B cell (primary cell): ENCODE measurements at regions not wholly inside any gene's neighbourhood (a gene's known extent, or its start where the extent isn't known, plus 50 kb on each side); places are given as distances from the start of the nearest gene placed in this dataset.

ENCODE experiments used
- ATAC-seq: fragments of 200-7000 bp; cut with Tn5 transposase; one replicate; pipeline ENCODE4 v1.10.0; 2021; ENCODE audit warnings: low read depth, mild to moderate bottlenecking, moderate number of reproducible peaks, moderate library complexity
- CTCF ChIA-PET: fragments of 350-600 bp; sonication (Branson Sonifier 250); formaldehyde crosslinking; loops from one replicate; lab custom pipeline; 2021; ENCODE audit warnings: antibody characterized with exemption, inconsistent platforms; lab: Charles Lee
- POLR2A ChIA-PET: fragments of 350-600 bp; sonication (Branson Sonifier 250); formaldehyde crosslinking; loops from one replicate; lab custom pipeline; 2021; ENCODE audit warnings: antibody characterized with exemption; lab: Charles Lee
- DNase-seq: peaks from one replicate; pipeline ENCODE4 v3.0.0; 2013
- H2AFZ ChIP-seq: 2 replicates; pipeline ENCODE4 v1.6.1; 2012; ENCODE audit warnings: mild to moderate bottlenecking, low read depth, low read length; ENCODE audit not compliant: insufficient read depth, poor library complexity, severe bottlenecking
- H3K27ac ChIP-seq, 2 donors: 1 replicate in 1 of 2; 2 replicates in 1 of 2; pipeline ENCODE4 v1.5.1; 2012 to 2013; ENCODE audit warnings: low read length in 2 of 2, mild to moderate bottlenecking in 2 of 2, moderate library complexity in 1 of 2
- H3K27me3 ChIP-seq, 4 experiments: fragments of 200-600 bp in 1 of 4; sonication (generic) in 1 of 4; replicated peaks in 1 of 4; 1 replicate in 2 of 4; 2 replicates in 2 of 4; pipeline versions ENCODE4 v1.6.1 to v1.7.0; 2013 to 2016; ENCODE audit warnings: low read length in 3 of 4, mild to moderate bottlenecking in 2 of 4, mixed read lengths in 1 of 4, moderate library complexity in 1 of 4; ENCODE audit not compliant: insufficient read depth in 4 of 4, control insufficient read depth in 3 of 4; ENCODE audit errors: control extremely low read depth in 1 of 4
- H3K36me3 ChIP-seq, 2 experiments: replicated peaks in 1 of 2; 1 replicate in 1 of 2; 2 replicates in 1 of 2; pipeline versions ENCODE4 v1.6.1 to v1.7.1; 2013; ENCODE audit warnings: low read length in 1 of 2; ENCODE audit not compliant: insufficient read depth in 2 of 2, control insufficient read depth in 1 of 2; ENCODE audit errors: control extremely low read depth in 1 of 2, extremely low read depth in 1 of 2
- H3K4me1 ChIP-seq, 2 donors: fragments of 200-600 bp in 1 of 2; sonication (generic) in 1 of 2; 1 replicate in 1 of 2; 2 replicates in 1 of 2; pipeline versions ENCODE4 v1.5.1 to v1.6.1; 2013 to 2017; ENCODE audit warnings: low read length in 2 of 2; ENCODE audit not compliant: control insufficient read depth in 2 of 2, insufficient read depth in 2 of 2
- H3K4me2 ChIP-seq: replicated peaks from 2 replicates; pipeline ENCODE3; 2012; ENCODE audit warnings: mild to moderate bottlenecking, low read depth, low read length; ENCODE audit not compliant: poor library complexity, severe bottlenecking
- H3K4me3 ChIP-seq, 5 experiments: fragments of 200-600 bp in 1 of 5; sonication (generic) in 1 of 5; 1 replicate in 3 of 5; 2 replicates in 2 of 5; pipeline versions ENCODE4 v1.5.1 to v1.7.0; 2011 to 2016; ENCODE audit warnings: low read length in 4 of 5, mild to moderate bottlenecking in 4 of 5, low read depth in 2 of 5, control low read depth in 1 of 5, moderate library complexity in 1 of 5; ENCODE audit not compliant: insufficient read depth in 1 of 5; ENCODE audit errors: control extremely low read depth in 1 of 5, extremely low read depth in 1 of 5
- H3K79me2 ChIP-seq: fragments of 200-600 bp; sonication (generic); one replicate; pipeline ENCODE4 v1.6.0; 2016; ENCODE audit warnings: low read length; ENCODE audit not compliant: control insufficient read depth, insufficient read depth
- H3K9ac ChIP-seq: fragments of 200-600 bp; sonication (generic); 2 replicates; pipeline ENCODE4 v1.6.1; 2017; ENCODE audit warnings: mild to moderate bottlenecking, low read length, moderate library complexity
- H3K9me3 ChIP-seq, 3 donors: one replicate each; pipeline versions ENCODE4 v1.6.1 to v1.7.1; 2013; ENCODE audit warnings: low read length in 2 of 3; ENCODE audit not compliant: control insufficient read depth in 2 of 3, insufficient read depth in 1 of 3; ENCODE audit errors: control extremely low read depth in 1 of 3
- H4K20me1 ChIP-seq: 2 replicates; pipeline ENCODE4 v1.6.0; 2012; ENCODE audit warnings: mild to moderate bottlenecking, low read length; ENCODE audit not compliant: insufficient read depth, control insufficient read depth, poor library complexity, severe bottlenecking
- H3K27ac Mint-ChIP-seq: one replicate; pipeline ENCODE4 v1.8.0; 2021; ENCODE audit warnings: mixed read lengths
- H3K27me3 Mint-ChIP-seq: one replicate; pipeline ENCODE4 v1.8.0; 2021; ENCODE audit warnings: mixed read lengths
- H3K4me1 Mint-ChIP-seq: one replicate; pipeline ENCODE4 v1.8.0; 2021; ENCODE audit warnings: mixed read lengths
- H3K4me3 Mint-ChIP-seq: one replicate; pipeline ENCODE4 v1.8.0; 2021; ENCODE audit warnings: mixed read lengths
- H3K9me3 Mint-ChIP-seq: one replicate; pipeline ENCODE4 v1.8.0; 2022; ENCODE audit warnings: mixed read lengths; ENCODE audit not compliant: insufficient read depth
- EZH2 ChIP-seq: IDR thresholded peaks from 2 replicates; pipeline ENCODE4 v1.6.1; 2012; ENCODE audit warnings: borderline replicate concordance, low read depth, mild to moderate bottlenecking, moderate library complexity, low read length; ENCODE audit not compliant: insufficient read depth, poor library complexity, severe bottlenecking
- WGBS: methylation state at CpG from one replicate; pipeline ENCODE4 v1.1.5; 2013; ENCODE audit warnings: missing lambda C conversion rate; ENCODE audit not compliant: insufficient coverage; 5-methylcytosine and 5-hydroxymethylcytosine counted together
- intact Hi-C: fragments of 100-400 bp; cut with micrococcal nuclease; formaldehyde crosslinking; loops from one replicate; pipeline ENCODE4 v1.10.0; 2022
- TF ChIP-seq, protein P1 (sequence below): fragments of 200-600 bp; IDR thresholded peaks from one replicate; pipeline ENCODE4 v1.8.0; 2022; ENCODE audit warnings: antibody characterized with exemption, mild to moderate bottlenecking

DNA sequence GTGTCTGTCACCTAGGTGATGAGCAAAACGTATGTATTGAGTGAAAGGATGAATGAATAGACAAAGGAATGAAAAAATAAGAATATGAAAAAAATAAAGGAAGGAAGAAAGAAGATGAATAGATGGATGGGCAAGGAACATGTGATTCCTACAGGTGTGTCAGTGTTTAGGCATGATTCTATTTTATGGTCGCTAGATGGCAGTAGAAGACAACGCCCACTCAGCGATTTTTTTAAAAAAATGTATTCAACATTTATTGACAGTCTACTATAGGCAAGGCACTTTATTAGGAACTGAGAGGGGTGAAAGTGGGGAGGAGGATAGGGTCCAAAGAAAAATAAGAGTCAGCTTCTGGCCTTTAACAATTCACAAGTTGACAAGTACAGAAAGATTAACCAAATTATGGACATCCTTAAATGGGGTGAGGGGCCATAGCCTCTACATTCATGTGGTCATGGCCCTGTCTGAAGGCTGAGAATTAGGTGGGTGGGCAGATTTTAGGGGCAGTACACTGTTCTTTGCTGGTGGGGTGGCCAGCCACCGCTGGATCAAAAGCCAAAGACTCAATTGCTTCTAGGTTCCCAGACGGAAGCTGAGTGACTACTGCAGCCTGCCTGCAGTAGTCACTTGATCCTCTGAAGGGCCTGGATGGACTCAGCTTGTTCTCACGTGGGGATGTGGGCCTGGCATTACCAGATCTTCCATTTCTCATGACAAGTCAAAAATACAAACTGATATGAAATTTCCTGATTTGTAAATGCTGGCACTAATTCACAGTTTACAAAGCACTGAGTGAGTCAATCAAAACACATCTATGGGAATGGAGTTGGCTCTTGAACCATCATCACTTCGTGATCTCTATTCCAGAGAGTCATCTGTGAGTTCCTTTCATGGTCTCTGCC lies 83.9 kb downstream of the FASLG start:
- intact Hi-C loops = loop anchor here (1.0 to 10.0 kb wide), 4 partner anchors 152 to 1999 kb away; partner anchors contain the start of genes CENPL and DARS2
- Histone ChIP-seq H3K27me3 (peaks cover 0 to 8% (median 0%) of the 10 kb centered on the region in 4 experiments), H3K9me3 (no peaks in the 10 kb centered on the region), H2AFZ (no peak overlapping the region), H3K9ac (no peak overlapping the region), H3K4me1 (peaks cover 26 to 27% of the 10 kb centered on the region in 2 donors), H3K36me3 (no peaks in the 10 kb centered on the region), H3K4me3 (no peak overlapping the region), H3K27ac (no peak overlapping the region), H3K4me2 (no peak overlapping the region), H4K20me1 (no peaks in the 10 kb centered on the region), H3K79me2 (no peaks in the 10 kb centered on the region)
- ATAC-seq (peak; percentile 37), DNase-seq (peak; percentile 75)
- Mint-ChIP-seq H3K27ac (peak overlapping the region; percentile 39), H3K9me3 (no peaks in the 10 kb centered on the region), H3K4me1 (peaks cover 30% of the 10 kb centered on the region), H3K27me3 (peaks cover 9% of the 10 kb centered on the region), H3K4me3 (no peak overlapping the region)
- 51% methylated on average over 4 of the region's 8 CpGs for WGBS
- TF ChIP-seq EZH2 = no peak
- TF ChIP-seq, protein P1, sequence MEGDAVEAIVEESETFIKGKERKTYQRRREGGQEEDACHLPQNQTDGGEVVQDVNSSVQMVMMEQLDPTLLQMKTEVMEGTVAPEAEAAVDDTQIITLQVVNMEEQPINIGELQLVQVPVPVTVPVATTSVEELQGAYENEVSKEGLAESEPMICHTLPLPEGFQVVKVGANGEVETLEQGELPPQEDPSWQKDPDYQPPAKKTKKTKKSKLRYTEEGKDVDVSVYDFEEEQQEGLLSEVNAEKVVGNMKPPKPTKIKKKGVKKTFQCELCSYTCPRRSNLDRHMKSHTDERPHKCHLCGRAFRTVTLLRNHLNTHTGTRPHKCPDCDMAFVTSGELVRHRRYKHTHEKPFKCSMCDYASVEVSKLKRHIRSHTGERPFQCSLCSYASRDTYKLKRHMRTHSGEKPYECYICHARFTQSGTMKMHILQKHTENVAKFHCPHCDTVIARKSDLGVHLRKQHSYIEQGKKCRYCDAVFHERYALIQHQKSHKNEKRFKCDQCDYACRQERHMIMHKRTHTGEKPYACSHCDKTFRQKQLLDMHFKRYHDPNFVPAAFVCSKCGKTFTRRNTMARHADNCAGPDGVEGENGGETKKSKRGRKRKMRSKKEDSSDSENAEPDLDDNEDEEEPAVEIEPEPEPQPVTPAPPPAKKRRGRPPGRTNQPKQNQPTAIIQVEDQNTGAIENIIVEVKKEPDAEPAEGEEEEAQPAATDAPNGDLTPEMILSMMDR = peak; percentile 93
- POLR2A ChIA-PET = interaction anchor here (0.6 kb wide), 1 partner anchor 1943 kb away, joined by 6 read pairs; no protein-coding TSS in a partner anchor
- CTCF ChIA-PET = interaction anchor here (0.6 to 9.0 kb wide), 28 partner anchors 11 to 1985 kb away, joined by 3 to 472 read pairs (median 4); partner anchors contain the start of genes CENPL, PRDX6 and TNFSF4
